Activated naive CD8-positive, alpha-beta T cell treated with anti-CD3 and anti-CD28 coated beads, Interleukin-2, amount 10 ng/mL, durations not matched to agents 7 days and 5 days (primary cell): ENCODE measurements at regions not wholly inside any gene's neighbourhood (a gene's known extent, or its start where the extent isn't known, plus 50 kb on each side); places are given as distances from the start of the nearest gene placed in this dataset.

Experiments
- ATAC-seq: fragments of 150-1000 bp; cut with Tn5 transposase; one replicate; pipeline ENCODE4 v1.10.0; 2021; ENCODE audit warnings: low read depth, moderate library complexity
- POLR2A ChIA-PET: fragments of 350-600 bp; sonication (Branson Sonifier 250); formaldehyde crosslinking; loops from one replicate; lab custom pipeline; 2021; ENCODE audit warnings: antibody characterized with exemption; lab: Charles Lee
- DNase-seq: peaks from one replicate; pipeline ENCODE4 v3.0.0; 2021
- H3K27ac Mint-ChIP-seq: one replicate; pipeline ENCODE4 v1.8.0; 2022; ENCODE audit warnings: mild to moderate bottlenecking, mixed read lengths
- H3K27me3 Mint-ChIP-seq: one replicate; pipeline ENCODE4 v1.8.0; 2022; ENCODE audit warnings: mild to moderate bottlenecking, moderate library complexity, mixed read lengths
- H3K36me3 Mint-ChIP-seq: one replicate; pipeline ENCODE4 v1.8.0; 2021; ENCODE audit warnings: mild to moderate bottlenecking, mixed read lengths
- H3K4me1 Mint-ChIP-seq: one replicate; pipeline ENCODE4 v1.8.0; 2021; ENCODE audit warnings: mixed read lengths
- H3K4me3 Mint-ChIP-seq: one replicate; pipeline ENCODE4 v1.8.0; 2022; ENCODE audit warnings: mild to moderate bottlenecking, moderate library complexity, mixed read lengths
- H3K9me3 Mint-ChIP-seq: one replicate; pipeline ENCODE4 v1.8.0; 2021; ENCODE audit warnings: mixed read lengths

- POLR2A ChIA-PET: no interaction called here
- Mint-ChIP-seq H3K4me1 (no peaks in the 10 kb centered on the region), H3K4me3 (no peak overlapping the region)
These were observed 52.3 kb upstream of the TNFSF18 start for GRCh38 chr1:173103006-173103405.

GRCh38 chr1:173101589-173101988 lies 50.8 kb upstream of the TNFSF18 start:
- ATAC-seq: no peak
- no peak for DNase-seq
- POLR2A ChIA-PET: no interaction called here
- Mint-ChIP-seq H3K27me3 (no peaks in the 10 kb centered on the region), H3K4me1 (no peaks in the 10 kb centered on the region), H3K36me3 (peaks cover 4% of the 10 kb centered on the region), H3K4me3 (no peak overlapping the region), H3K9me3 (peaks cover 8% of the 10 kb centered on the region), H3K27ac (no peak overlapping the region)

More at GRCh38 chr1:173103006-173103405, 52.3 kb upstream of the TNFSF18 start:
- Mint-ChIP-seq H3K36me3 (peaks cover 11% of the 10 kb centered on the region), H3K27me3 (no peaks in the 10 kb centered on the region), H3K9me3 (peaks cover 16% of the 10 kb centered on the region), H3K27ac (no peak overlapping the region)
- no peak for DNase-seq
- no peak for ATAC-seq

DNA sequence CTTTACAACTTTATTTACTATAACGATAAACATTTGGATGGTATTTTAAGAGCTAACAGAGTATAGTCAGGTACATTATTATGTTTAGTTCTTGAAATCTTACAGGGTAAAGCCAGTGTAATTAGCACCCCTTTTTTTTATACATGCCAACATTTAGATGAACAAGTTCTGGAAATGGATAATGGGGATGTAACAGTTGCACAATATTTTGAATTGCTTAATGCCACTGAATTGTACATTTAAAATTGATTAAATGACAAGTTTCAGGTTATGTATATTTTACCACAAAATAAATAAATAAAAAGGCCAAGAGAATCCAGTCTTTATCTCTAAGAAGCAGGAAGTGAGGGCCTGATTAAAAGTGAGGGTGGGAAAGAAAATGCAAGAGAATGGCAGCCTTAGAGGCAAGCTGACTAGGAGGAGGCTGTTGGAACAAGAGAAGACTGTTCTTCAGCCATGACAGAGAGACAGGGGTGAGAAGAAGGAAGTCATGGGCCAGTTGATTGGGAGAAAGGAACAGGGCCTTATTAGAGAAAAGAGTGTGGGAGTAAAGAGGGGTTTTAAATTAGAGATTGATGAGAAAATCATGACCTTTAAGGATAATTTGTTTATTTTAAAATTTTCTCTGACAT lies 49.9 kb upstream of the TNFSF18 start:
- Mint-ChIP-seq H3K4me3 (no peak overlapping the region), H3K27me3 (no peaks in the 10 kb centered on the region), H3K36me3 (peaks cover 4% of the 10 kb centered on the region), H3K9me3 (peaks cover 8% of the 10 kb centered on the region), H3K27ac (no peak overlapping the region), H3K4me1 (no peaks in the 10 kb centered on the region)
- no peak for ATAC-seq
- DNase-seq: no peak
- POLR2A ChIA-PET: no interaction called here
